T-cell (primary cell): ENCODE measurements at regions not wholly inside any gene's neighbourhood (a gene's known extent, or its start where the extent isn't known, plus 50 kb on each side); places are given as distances from the start of the nearest gene placed in this dataset.

Experiments
- ATAC-seq, 4 experiments: fragments of 200-7000 bp in 3 of 4; fragments of 150-1000 bp in 1 of 4; cut with Tn5 transposase; replicated peaks in 1 of 4; 1 replicate in 3 of 4; 2 replicates in 1 of 4; pipeline ENCODE4 v1.10.0; 2021; ENCODE audit warnings: moderate library complexity in 3 of 4, mild to moderate bottlenecking in 2 of 4, moderate number of reproducible peaks in 1 of 4
- CTCF ChIA-PET, 2 donors: fragments of 300-600 bp; sonication (Branson Sonifier 250); formaldehyde crosslinking; loops; one replicate each; lab custom pipeline; 2022; ENCODE audit warnings: antibody characterized with exemption in 2 of 2; lab: Charles Lee
- POLR2A ChIA-PET, 2 donors: fragments of 300-600 bp; sonication (Branson Sonifier 250); formaldehyde crosslinking; loops; one replicate each; lab custom pipeline; 2022; ENCODE audit warnings: antibody characterized with exemption in 2 of 2; lab: Charles Lee
- DNase-seq, 35 experiments: peaks; one replicate each; pipeline versions ENCODE4 v3.0.0 to v3.0.0-alpha.2; 2013 to 2023
- H3K27ac ChIP-seq: one replicate; pipeline ENCODE4 v1.5.1; 2013; ENCODE audit warnings: low read length
- H3K27me3 ChIP-seq, 2 experiments: replicated peaks in 1 of 2; 1 replicate in 1 of 2; 2 replicates in 1 of 2; pipeline versions ENCODE4 v1.6.1 to v1.7.0; 2013; ENCODE audit warnings: low read length in 1 of 2, mixed read lengths in 1 of 2; ENCODE audit not compliant: control insufficient read depth in 2 of 2, insufficient read depth in 2 of 2; ENCODE audit errors: extremely low read depth in 1 of 2
- H3K36me3 ChIP-seq, 2 donors: 1 replicate in 1 of 2; 2 replicates in 1 of 2; pipeline versions ENCODE4 v1.6.1 to v1.7.0; 2013; ENCODE audit warnings: low read length in 1 of 2; ENCODE audit not compliant: control insufficient read depth in 2 of 2, insufficient read depth in 1 of 2; ENCODE audit errors: extremely low read depth in 1 of 2
- H3K4me1 ChIP-seq, 2 experiments: 1 replicate in 1 of 2; 2 replicates in 1 of 2; pipeline versions ENCODE4 v1.6.1 to v1.7.0; 2013; ENCODE audit warnings: low read length in 2 of 2, mixed read lengths in 1 of 2; ENCODE audit not compliant: insufficient read depth in 2 of 2, control insufficient read depth in 1 of 2; ENCODE audit errors: extremely low read depth in 1 of 2
- H3K4me3 ChIP-seq, 2 donors: 1 replicate in 1 of 2; 2 replicates in 1 of 2; pipeline versions ENCODE4 v1.5.1 to v1.7.0; 2013; ENCODE audit warnings: mild to moderate bottlenecking in 2 of 2, low read length in 1 of 2, moderate library complexity in 1 of 2; ENCODE audit not compliant: control insufficient read depth in 1 of 2; ENCODE audit errors: extremely low read depth in 1 of 2
- H3K9me3 ChIP-seq: 2 replicates; pipeline ENCODE4 v1.7.0; 2013
- H3K27ac Mint-ChIP-seq, 2 donors: one replicate each; pipeline ENCODE4 v1.8.0; 2020 to 2021; ENCODE audit warnings: mild to moderate bottlenecking in 2 of 2, mixed read lengths in 2 of 2
- H3K27me3 Mint-ChIP-seq, 2 donors: one replicate each; pipeline ENCODE4 v1.8.0; 2021 to 2022; ENCODE audit warnings: mixed read lengths in 2 of 2
- H3K36me3 Mint-ChIP-seq: one replicate; pipeline ENCODE4 v1.8.0; 2021; ENCODE audit warnings: mixed read lengths
- H3K4me1 Mint-ChIP-seq, 3 donors: one replicate each; pipeline ENCODE4 v1.8.0; 2020 to 2022; ENCODE audit warnings: mixed read lengths in 3 of 3, mild to moderate bottlenecking in 1 of 3
- H3K4me3 Mint-ChIP-seq, 3 donors: one replicate each; pipeline ENCODE4 v1.8.0; 2020 to 2022; ENCODE audit warnings: mild to moderate bottlenecking in 3 of 3, mixed read lengths in 3 of 3, moderate library complexity in 3 of 3
- H3K9me3 Mint-ChIP-seq, 3 donors: one replicate each; pipeline ENCODE4 v1.8.0; 2020 to 2022; ENCODE audit warnings: mixed read lengths in 3 of 3

- H3K36me3 ChIP-seq = no peaks in the 10 kb centered on the region
- Mint-ChIP-seq H3K27me3 (peaks cover 38 to 50% of the 10 kb centered on the region in 2 donors), H3K9me3 (no peaks in the 10 kb centered on the region), H3K27ac (no peak overlapping the region), H3K36me3 (no peaks in the 10 kb centered on the region), H3K4me3 (no peak overlapping the region), H3K4me1 (no peaks in the 10 kb centered on the region)
- ChIA-PET CTCF (no interaction called here), POLR2A (no interaction called here)
- H3K27ac ChIP-seq = no peak overlapping the region
- peaks cover 0 to 31% of the 10 kb centered on the region in 2 experiments for H3K27me3 ChIP-seq
- DNase-seq (no peak), ATAC-seq (no peak)
- H3K4me1 ChIP-seq = no peaks in the 10 kb centered on the region
- no peaks in the 10 kb centered on the region for H3K9me3 ChIP-seq
- H3K4me3 ChIP-seq = no peak overlapping the region
Measured at GRCh38 chr1:203425663-203425975, 50.0 kb upstream of the PRELP start.
